Right renal pelvis (tissue), 4 donors: ENCODE measurements at regions not wholly inside any gene's neighbourhood (a gene's known extent, or its start where the extent isn't known, plus 50 kb on each side); places are given as distances from the start of the nearest gene placed in this dataset.
"Not testable (repeated sequence)": the region's sequence is repeated elsewhere in the genome, so short reads cannot be mapped to it uniquely, and the experiment has no call there.

Experiments used
- DNase-seq, 4 donors: peaks; one replicate each; pipeline ENCODE4 v3.0.0-alpha.2; 2013; ENCODE audit warnings: low read depth in 4 of 4, low spot score in 3 of 4, missing footprints in 1 of 4

DNA sequence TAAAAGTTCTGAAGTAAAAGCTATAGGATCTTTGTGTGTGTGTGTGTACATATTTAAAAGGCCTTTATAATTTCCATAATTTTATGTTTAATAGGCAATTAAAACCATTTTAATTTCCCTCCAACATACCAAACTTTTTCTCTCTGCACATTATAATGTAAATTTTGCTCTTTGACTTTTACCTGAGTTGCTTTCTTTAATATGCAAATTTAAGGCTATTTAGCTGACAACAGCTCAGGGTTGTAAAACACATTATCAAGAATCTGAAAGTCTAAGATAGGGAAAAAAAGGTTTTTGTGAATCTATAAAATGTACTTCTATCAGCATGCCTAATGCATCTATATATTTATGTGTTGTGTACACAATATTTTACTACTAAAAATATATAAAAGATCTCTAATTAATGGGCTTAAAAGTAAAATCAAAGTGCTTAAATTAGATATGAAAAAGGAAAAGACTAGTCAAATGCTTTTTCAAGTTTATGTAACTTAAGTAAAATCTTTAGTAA lies 239.6 kb upstream of the RAI14 start:
- no peak for DNase-seq

DNA sequence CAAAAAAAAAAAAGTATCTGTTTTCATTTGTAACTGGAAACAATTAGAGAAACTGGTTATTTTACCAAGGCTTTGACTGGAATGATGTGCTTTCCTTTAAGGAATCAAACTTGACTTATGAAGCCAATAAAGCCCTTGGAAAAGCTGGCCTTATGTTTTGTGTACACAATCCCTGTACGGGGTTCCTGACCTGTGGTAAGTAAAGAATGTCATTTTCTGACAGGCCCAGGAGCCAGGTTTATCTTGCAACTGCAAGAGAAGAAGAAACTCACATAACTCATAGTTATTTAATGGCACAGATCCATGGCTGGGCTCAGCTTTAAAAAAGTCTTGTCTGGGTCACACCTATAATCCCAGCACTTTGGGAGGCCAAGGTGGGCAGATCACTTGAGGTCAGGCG lies 235.9 kb upstream of the RAI14 start:
- DNase-seq, result not testable (repeated sequence)

DNA sequence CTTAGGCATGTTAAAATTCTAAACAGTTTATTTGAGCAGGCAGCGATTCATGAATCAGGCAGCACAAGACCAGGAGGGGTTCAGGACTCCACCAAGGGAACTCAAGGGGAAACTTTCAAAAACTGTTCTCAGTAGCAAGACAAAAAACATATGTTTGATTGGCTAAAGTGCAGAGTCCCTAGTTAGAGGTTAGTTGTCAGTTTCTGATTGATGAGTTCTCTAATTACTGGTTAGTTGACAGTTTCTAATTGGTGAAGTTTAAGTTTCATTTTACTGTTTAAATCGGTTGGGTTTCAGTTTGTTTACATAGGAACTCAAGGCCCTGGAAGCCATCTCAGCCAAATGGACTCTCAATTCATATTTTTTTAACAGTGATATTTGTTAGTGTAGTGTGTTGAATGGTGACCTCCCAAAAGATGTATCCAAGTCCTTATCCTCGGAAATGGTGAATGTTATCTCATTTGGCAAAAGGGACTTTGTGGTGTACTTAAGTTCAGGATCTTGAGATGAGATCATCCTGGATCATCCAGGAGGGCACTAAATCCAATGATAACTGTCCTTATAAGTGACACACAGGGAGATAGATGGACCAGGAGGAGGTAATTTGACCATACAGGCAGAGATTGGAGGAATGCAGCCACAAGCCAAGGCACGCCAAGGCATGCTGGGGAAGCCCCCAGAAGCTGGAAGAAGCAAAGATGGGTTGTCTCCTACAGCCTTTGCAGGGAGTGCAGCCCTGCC lies 219.2 kb upstream of the RAI14 start:
- no peak for DNase-seq

DNA sequence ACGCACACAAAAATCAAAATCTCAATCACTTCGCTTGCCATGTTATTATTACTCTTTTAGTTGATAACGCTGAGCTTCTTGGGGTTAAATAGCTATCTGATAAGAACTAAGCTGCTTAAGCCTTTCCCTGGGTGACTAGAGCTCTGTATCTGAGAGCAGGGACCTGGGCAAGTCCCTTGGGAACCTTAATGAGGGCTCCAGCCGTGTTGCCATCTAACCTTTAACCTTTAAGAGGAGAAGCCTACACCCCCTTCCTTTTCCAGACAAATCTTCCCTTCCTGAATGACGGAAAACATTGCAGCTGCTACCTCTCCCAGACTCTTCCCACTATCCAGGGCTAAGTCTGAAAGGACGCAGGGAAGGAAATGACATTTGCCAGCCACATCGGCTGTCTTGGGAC lies 216.5 kb upstream of the RAI14 start:
- no peak for DNase-seq

DNA sequence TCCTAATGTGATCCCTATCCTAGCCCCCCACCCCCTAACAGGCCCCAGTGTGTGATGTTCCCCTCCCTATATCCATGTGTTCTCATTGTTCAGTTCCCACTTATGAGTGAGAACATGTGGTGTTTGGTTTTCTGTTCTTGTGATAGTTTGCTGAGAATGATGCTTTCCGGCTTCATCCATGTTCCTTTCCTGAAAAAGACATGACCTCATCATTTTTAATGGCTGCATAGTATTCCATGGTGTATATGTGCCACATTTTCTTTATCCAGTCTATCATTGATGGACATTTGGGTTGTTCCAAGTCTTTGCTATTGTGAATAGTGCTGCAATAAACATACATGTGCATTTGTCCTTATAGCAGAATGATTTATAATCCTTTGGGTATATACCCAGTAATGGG lies 214.4 kb upstream of the RAI14 start:
- DNase-seq, result not testable (repeated sequence)

DNA sequence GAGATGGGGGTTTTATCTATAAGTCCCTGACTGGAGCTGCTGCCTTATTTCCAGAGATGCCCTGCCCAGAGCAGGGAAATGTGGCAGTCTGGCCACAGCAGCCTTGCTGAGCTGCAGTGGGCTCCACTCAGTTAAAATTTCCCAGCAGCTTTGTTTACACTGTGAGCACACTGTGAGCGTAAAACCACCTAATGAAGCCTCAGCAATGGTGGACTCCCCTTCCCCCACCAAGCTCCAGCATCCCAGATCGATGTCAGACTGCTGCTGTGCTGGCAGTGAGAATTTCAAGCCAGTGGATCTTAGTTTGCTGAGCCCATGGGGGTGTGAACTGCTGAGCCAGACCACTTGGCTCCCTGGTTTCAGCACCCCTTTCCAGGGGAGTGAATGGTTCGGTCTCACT lies 208.7 kb upstream of the RAI14 start:
- DNase-seq, result no peak

DNA sequence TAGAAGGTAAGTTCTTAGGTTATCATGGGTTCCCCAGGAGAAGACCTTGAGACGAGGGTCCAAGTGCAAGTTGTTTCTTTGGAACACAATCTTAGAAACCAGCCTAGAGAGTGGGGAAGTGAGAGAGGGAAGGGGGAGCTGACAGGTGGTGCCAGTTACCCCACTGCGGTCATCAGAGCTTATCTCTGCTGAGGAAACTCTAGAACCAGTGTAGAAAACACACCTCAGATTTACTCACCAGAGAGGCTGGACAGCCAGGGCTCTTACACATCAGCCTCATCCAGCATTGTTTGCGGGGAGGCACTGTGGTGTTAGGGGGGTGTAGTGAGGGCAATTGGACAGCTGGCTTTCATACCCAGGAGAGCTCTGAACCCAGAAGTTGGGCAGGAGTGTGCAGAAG lies 206.5 kb upstream of the RAI14 start:
- DNase-seq, result no peak

DNA sequence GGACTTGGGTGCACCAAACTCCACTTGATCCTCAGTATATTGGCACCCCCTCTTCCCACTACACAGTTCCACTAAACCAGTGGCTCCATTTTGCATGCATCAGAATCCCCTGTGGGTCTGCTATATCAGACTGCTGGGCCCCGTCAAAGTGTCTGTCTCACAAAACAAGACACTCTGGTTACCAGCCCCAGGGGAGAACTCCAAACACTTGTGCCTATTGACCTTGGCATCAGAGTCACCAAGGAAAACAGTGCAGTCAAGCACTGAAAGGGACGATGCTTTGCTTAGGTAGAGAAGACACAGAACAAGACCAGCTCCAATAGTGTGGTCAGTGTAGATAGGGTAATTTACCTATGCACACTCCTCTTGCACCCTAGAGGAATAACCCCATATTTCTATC lies 205.8 kb upstream of the RAI14 start:
- no peak for DNase-seq

DNA sequence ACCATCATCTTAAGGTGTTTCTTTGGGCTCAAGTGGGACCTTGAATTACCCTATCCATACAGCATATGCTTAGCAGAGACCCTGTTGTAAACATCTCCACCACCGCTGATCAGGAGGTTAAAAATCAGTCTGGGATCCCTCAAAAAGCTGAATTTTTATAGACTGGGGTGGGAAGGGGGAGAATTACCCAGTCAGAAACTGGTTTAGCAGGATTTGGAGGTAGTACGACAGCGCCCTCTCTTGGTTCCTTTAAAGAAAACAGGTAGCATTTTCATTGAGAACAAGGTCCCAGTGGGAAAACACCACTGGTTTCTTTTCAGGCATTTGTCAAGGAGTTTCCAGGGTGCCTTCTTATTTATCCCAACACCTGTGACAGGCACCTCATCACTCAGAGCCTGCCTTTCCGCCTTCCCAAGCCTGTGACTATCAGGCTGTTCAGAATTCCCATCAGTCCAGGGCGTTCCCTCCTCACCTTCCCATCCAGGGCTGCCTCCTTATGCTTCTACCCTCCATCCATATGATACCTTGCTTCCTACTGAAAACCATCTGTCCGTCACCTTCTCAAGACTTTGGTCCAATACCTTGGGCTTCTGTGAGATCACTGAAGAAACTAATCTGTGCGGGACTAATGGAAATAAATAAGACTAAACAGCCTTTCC lies 203.8 kb upstream of the RAI14 start:
- no peak for DNase-seq

DNA sequence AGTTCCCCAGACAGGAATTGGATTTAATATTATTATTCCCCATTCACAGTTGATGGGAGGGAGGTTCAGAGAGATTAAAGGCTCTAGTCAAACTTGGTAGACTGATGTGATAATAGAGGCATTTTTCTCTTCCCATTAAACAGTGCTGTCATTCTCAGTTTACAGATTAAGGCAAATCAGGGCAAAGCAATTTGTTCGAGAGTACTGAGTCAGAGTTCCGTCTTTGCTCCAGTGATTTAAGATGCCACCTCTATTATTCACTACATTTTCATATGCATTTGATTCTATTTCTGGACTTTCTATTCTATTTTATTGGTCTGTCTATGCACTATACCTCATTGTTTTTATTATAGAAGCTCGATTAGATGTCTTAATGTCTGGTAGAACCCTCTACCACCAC lies 201.0 kb upstream of the RAI14 start:
- no peak for DNase-seq

DNA sequence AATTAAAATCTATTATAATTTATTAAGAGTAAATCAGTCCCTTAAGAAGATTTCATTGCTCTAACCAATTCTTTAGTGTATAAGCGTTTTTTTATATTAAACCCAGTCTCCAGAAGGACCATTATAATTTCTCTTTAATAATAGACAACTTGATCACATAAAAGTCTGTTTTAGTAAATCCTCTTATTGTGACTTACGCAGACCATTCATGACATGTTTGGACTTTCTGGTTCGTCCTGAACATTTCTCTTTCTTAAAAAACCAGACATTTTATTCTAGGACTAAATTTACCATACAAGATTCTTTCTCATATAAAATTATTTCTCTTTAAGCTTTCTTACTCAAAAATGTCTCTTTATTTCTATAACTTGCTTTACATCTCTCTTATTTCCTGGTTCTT lies 196.2 kb upstream of the RAI14 start:
- no peak for DNase-seq

DNA sequence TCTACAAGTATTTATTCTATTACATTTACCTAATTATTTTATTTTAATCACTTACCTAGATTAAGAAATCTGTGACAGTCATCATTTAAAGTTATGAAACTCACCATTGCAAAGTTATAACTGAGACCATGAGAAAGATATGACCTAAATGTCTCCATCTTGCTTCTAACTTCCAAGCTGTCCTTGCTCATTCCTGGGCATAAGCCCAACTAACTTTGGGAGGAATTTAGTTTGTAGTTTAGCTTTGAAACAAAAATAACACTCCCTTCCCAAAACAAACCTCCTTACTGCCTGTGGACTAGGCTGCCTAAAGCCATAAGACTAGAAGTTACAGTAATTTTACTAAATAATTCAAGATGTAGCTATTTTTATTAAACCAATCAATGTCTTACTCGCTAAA lies 195.6 kb upstream of the RAI14 start:
- DNase-seq, result no peak

DNA sequence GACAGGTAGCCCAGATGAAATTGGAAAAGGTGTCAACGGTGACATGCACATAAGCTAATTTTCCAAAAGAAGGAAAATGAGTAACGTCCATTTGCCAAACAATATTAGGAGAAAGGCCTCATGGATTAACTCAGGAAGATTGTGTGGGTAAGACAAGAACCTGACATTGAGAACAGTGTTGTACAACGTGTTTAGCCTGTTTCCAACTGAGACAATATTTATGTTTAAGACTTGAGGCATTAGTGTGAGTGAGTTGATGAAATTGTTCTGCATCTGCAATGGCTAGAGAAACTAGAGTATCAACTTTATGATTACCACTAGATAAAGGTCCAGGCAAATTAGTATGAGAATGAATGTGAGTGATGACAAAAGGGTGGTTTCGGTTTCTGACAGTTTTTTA lies 191.3 kb upstream of the RAI14 start:
- DNase-seq, result no peak

DNA sequence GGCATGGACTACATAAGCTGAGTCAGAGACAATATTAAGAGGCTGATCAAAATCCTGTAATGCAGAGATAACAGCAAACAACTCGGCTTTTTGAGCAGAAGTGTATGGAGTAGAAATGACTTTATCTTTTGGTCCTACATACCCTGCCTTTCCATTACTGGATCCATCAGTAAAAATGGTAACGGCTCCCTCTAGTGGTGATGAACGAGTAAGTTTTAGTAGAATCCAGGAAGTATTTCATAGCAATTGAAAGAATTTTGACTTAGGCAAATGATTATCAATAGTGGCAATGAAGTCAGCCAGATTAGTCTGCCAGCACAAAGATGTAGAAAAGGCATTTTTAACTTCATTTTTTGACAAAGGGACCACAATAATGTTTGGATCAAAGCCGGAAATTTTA lies 190.8 kb upstream of the RAI14 start:
- DNase-seq, result peak in 2 of 4 donors; percentile 31 to 44

DNA sequence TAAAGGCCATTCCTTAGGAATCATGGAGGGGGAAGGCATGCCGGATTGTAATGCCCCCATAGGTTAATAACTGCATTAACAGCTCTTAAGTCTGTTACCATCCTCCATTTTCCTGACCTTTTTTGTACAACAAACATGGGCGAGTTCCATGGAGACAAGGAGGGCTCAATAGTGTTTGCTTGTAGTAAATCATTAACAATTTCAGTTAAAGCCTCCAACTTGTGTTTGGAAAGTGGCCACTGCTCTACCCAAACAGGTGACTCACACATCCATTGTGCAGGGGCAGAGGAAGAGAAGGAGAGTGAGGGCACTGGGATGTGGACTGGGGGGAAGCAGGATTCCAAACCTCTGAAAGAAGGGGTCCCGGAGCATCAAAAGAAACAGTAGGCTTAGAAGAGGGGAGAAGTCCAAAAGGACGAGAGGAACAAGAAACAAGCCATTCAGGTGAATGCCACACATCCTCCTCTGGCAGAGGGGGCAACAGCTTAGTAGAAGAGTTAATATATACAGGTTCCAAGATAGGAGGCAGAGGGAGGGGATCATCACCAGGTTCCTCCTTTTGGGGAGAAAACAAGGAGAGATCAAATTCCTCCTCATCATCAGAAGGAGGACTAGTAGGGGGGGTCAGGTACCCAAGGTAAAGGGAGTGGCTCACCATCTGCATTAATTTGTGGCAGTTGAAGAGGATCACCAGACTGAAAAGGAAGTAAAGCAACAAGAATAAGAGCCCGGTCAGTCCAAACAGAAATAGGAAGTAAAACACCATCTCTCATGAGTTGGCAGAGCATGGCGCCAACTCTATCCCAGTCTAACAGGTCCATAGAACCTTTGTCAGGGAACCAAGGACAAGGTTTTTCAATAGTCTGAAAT lies 189.4 kb upstream of the RAI14 start:
- not testable (repeated sequence) for DNase-seq

DNA sequence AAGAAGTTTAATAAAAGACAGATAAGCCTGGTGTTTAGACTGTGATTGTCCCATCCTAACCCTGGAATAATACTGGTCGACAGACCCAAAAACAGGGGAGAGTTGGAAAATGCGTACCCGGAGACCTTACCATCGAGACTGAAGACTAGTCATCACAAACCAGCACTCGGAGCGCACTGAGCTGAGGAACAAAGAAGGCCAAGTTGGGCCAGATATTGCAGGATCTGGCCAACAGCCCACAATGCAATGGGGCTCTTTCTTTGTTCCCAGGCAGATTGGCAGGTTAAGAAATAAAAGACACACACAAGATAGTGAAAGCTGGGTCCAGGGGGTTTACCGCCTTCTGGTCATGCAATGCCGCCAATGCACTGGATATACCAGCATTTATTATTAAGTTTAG lies 188.7 kb upstream of the RAI14 start:
- DNase-seq, result no peak

DNA sequence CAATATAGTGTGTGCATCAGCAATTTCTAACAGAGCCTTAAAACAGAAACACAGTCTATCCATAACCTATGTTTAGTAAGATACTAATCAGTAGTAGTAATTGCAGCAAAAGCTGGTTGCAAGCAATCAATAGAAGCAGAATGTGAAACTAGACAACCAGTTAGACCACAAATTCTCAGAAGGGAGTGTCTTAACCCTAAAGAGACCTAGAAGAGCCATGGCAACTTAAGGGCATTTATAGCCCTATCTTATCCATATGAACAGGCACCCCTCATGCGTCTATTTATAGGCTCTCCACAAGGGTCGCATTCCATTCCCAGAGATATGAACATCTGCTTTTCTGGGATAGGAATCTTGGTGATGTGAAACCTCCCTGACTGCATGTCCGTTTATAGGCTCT lies 188.1 kb upstream of the RAI14 start:
- DNase-seq, result not testable (repeated sequence)

DNA sequence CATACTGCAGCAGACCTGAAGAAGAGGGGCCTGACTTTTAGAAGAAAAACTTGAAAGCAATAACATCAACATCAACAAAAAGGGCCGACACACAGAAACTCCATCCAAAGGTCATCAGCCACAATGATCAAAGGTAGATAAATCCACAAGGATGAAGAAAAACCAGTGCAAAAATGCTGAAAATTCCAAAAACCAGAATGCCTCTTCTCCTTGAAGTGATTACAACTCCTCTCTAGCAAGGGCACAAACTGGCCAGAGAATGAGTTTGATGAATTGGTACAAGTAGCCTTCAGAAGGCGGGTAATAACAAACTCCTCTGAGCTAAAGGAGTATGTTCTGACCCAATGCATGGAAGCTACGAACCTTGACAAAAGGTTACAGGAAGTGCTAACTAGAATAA lies 186.2 kb upstream of the RAI14 start:
- no peak for DNase-seq

DNA sequence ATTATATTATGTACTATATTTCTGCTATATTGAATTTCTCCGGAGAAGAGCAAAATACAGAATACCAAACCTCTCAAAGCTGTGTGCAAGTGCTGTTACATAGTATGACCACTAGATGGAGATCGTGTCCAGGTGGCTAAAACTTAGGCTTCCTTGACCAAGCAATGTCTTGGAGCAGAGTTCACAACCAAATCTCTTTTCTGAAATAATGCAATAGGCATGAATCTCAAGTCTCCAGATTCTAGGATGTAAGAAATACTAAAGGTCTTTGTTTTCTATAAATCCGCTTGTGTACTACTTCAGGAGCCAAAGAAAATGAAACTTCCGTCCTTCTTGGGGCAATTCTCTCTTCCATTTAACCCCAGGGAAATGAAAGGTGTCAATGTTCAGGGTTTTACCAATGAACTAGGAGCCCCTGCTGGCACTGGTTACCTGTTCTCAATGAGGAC lies 181.5 kb upstream of the RAI14 start:
- peak in 1 of 4 donors; percentile 33 for DNase-seq

DNA sequence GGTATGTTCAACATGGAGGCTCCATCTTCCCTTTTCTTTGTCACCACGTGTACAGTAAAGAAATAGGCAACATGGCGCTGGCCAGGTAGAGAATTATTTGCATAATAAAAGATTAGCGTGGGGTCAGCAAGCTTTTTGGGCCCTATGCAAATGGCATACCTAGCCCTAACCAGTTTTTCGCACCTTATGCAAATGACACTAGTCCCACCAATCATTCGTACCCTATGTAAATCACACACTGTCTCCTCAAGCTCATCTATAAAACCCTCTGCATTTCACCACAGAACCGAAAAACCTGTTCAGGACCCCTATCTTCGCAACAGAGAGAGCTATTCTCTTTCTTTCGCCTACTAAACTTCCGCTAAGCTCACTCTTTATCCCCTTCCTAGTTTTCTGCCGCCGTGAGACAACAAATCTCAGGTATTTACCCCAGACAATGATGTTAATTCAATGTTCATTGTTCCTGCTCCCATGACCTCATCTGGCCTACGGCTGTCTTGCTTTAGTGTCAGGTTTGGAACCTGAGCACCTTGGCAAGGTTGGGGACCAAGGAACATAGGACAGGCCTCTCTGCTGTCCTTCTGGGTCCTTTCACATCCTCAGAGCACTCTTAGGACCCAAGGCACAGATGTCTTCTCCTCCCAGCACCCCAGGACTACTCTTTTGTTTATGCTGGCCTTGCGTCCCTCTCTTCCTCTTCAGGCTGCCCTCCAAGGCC lies 180.7 kb upstream of the RAI14 start:
- no peak for DNase-seq
